Erythroblast (primary cell): ENCODE measurements at regions not wholly inside any gene's neighbourhood (a gene's known extent, or its start where the extent isn't known, plus 50 kb on each side); places are given as distances from the start of the nearest gene placed in this dataset.

Experiments used
- GATA1 ChIP-seq: IDR thresholded peaks from 2 replicates; pipeline ENCODE4 v1.6.1; 2011; ENCODE audit warnings: low read depth, mild to moderate bottlenecking, control low read depth, low read length, moderate library complexity
- POLR2A ChIP-seq: IDR thresholded peaks from 2 replicates; pipeline ENCODE4 v1.6.1; 2011; ENCODE audit warnings: mild to moderate bottlenecking, low read length

GRCh38 chr4:166391501-166391900, 518.5 kb downstream of the TLL1 start:
- TF ChIP-seq POLR2A = no peak
- TF ChIP-seq GATA1 = no peak
